DMS153 treated with DMSO at 0.1 percent for 48 hours (cell line): ENCODE measurements at regions not wholly inside any gene's neighbourhood (a gene's known extent, or its start where the extent isn't known, plus 50 kb on each side); places are given as distances from the start of the nearest gene placed in this dataset.
"Not testable (repeated sequence)": the region's sequence is repeated elsewhere in the genome, so short reads cannot be mapped to it uniquely, and the experiment has no call there.

Experiments used
- DNase-seq: peaks from one replicate; lab custom pipeline; 2025; ENCODE audit not compliant: unreplicated experiment; lab: John Stamatoyannopoulos, UW

DNA sequence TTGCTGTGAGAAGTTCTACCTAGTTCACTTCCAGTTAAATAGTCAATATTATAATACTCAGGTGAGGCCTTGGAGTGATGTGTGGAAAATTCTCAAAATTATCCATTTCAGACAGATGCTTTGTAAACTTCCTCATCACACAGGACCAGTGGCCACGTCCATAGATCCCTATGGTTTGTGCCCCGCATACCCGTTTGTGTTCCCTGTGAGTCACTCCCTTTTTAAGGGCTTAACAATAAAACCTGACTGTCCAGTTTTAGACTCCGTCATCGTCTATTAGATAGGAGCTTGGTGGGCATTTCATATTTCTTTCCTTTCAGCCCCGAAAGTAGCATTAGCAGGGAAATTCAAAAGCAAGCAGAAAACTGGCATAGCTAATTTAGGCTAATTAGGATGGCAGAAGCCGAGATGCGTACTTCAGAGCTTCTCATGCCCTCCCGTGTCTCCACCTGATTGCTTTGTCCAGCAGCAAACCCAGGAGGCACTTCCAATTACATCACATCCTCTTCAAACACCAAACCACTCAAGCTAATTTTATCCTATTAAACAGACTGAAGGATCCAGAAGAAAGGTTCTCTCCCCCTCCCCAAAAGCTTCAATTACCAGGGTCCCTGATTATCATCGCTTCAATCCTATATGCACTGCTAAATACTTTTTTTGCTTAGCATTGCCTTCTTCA, 186.6 kb upstream of the OTX2 start:
- peak; percentile 58 for DNase-seq

DNA sequence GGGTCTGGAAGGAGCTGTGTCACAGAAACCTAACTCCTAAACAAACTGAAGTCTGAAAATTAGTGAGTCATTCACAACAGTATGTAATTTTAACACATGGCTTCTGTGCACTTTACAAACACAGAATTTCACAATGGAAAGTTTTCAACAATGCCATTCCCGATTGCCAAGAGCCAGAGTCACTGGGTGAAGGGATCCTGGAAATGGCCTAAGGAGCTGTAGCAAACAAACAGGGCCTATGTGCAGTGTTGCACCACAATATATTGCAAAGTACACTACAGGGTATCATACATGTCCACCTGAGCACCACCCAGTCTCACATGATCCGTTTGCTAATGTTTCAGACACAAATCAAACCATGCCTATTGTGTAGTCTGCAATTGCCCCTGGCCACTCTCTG, 184.7 kb upstream of the OTX2 start:
- DNase-seq, result no peak

DNA sequence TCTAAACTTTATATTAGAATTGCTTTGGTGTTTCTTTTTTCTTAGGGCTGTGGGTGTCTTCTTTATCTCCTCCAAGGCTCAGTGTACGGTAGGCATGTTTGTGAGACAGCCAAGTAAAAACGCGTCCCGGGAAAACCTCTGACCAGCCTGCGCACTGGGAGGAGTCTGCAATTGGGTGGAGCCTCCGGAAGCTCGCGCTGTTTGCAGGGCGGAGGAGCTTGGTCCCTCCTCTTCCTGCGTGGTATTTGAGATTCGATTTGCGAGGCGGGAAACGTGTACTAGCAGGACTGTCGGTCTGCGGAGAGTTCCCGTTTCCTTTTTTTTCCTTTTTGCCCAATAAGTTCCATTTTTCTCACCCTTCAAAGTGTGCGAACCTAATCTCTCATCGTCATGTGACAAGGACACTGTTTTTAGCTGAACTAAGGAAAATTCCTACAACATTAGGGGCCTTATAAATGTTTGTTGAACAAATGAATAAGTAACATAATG, 182.1 kb upstream of the OTX2 start:
- no peak for DNase-seq

DNA sequence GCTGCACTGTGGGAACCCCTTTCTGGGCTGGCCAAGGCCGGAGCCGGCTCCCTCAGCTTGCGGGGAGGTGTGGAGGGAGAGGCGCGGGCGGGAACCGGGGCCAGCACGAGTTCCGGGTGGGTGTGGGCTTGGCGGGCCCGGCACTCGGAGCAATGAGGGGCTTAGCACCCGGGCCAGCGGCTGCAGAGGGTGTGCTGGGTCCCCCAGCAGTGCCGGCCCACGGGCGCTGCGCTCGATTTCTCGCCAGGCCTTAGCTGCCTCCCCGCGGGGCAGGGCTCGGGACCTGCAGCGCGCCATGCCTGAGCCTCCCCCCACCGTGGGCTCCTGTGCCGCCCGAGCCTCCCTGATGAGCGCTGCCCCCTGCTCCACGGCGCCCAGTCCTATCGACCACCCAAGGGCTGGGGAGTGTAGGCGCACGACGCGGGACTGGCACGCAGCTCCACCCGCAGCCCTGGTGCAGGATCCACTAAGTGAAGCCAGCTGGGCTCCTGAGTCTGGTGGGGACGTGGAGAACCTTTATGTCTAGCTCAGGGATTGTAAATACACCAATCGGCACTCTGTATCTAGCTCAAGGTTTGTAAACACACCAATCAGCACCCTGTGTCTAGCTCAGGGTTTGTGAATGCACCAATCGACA, 180.8 kb upstream of the OTX2 start:
- DNase-seq, result not testable (repeated sequence)

DNA sequence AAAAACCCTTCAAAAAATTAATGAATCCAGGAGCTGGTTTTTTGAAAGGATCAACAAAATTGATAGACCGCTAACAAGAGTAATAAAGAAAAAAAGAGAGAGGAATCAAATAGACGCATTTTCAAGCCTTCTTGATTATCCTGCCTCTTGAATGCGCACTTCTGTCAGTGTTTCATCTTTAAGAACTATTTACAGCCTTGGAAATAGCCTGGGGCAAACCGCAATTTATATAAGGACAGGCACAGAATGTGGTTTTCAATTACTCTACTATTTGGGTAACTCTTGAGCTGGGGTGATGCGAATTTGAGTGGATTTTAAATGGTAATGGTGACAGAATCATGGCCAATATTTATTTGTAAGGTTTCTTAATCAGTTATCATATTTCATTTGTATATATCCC, 179.1 kb upstream of the OTX2 start:
- DNase-seq, result no peak

DNA sequence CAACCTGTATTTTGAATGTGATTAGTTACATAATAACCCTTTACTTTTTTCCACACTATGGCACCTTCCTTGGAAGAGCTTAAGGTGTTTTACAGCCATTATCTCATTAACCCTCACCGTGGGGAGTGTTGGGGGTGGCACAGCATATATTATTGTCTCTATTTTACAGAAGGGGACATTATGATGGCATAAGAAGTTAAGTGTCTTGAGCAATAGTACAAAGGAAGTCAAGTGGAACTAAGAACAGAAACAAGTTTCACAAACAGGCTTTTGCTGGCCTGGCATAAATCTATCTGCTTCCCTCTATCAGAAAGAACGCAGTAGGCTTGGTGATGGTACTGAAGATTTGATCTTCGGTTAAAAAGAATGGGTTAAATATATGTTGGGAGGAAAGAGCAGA, 169.7 kb upstream of the OTX2 start:
- DNase-seq, result no peak

DNA sequence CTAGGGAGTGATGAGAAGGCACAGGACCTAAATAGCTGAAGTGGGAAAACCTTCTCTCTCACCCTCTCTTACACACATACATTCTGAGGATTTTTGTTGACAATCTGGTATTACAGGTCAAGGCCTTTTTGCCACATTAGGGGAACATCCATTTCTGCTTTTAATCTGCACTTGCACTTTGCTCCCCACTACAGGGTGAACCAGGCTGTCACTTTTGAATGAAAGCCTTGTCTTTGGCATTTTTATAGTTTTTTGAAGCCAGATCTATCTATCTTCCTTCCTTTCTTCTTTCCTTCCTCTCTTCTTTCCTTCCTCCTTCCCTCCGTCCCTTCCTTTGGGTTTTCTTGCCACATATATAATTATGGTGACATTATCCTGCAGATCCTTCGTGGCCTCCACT, 165.9 kb upstream of the OTX2 start:
- DNase-seq, result no peak

DNA sequence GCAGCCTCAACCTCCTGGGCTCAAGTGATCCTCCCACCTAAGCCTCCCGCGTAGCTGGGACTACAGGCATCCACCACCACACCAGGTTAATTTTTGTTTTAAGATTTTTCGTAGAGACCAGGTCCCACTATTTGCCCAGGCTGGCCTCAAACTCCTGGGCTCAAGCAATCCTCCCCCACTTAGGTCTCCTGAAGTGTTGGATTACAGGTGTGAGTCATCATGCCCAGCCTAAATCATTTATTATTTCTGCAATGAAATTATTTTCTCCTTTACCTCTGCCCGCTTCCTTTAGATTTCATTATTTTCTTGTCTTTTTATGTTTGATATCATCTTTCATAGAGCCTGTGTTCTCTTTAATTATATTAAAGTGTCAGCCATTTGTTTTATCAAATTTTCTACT, 165.2 kb upstream of the OTX2 start:
- no peak for DNase-seq

DNA sequence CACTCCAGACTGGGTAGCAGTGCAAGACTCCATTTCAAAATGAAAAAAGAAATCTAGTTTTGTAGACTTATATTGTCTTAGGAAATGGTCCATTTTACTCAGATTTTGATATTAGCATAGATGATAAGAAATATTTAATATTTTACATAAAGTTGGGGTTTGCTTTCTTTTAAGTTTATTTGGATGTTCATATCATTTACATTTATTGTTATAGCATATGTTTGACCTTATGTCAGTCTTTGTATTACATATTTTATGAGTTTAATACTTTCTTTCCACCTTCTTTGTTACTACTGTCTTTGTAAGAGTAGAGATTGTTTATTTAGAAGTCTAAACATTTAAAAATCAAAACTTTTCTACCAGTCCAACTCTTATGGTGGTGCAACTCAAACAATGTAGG, 162.7 kb upstream of the OTX2 start:
- DNase-seq, result no peak

DNA sequence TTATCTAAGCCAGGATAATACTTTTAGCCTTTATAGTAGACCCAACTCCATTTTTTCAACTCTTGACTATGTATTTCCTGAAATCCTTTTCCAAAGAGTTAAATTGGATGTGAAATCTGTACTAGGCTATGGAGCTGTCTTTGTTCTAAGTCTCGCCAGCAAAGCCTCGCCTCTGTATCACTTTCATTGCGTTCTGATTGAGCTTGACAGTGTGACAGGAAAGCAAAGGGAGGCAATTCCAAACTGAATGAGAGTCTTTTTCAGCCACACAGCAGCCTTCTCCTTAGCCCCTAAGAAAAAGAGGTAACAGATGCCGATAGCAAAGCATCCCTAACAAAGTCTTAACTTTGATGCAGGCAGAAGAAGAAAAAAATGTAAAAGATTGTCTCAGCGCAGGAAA, 154.6 kb upstream of the OTX2 start:
- no peak for DNase-seq

DNA sequence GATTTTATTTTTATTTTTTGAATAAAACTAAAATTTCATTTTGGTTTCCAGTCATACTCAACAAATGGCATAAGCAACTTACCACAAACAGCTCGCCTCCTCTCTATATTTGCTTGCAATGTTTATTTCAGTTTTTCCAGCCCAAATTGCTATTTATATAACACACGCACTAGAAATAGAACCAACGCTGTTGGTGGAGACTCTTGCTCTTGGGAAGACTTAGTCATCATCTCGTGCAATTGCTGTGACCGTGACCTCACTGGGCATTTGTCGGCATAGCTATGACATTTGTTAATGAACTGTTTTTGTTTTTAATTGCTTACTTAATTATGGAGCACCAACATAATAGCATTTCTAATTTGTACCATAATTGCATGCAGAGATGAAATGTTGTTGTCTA, 153.1 kb upstream of the OTX2 start:
- no peak for DNase-seq

DNA sequence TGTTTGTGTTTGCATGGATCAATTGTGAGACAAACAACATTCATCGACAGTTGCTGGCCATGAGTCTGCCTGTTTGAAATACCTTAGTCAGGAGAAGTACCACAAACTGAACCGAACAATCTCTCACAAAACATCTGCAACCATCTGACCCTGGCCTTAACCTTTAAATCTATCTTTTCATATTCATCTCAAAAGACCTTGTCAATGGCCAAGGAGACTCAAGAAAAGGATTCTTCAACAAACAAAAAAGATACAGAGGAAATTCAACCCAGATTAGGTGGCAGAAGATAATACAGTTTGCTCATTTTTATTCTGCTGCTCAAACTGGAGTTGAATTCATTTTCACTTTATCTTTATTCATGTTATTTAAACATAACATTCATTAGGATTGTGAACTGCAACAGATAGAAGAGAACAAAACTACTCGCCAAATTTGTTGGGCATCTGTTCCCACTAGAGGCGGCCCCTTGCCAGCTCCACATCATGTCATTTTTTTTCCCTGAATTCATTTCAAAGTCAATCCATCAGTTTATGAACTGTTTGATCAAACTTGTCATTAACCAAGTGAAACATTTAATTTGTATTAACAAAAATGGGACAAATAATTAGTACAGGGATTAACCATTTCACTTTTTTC, 152.3 kb upstream of the OTX2 start:
- DNase-seq, result no peak

DNA sequence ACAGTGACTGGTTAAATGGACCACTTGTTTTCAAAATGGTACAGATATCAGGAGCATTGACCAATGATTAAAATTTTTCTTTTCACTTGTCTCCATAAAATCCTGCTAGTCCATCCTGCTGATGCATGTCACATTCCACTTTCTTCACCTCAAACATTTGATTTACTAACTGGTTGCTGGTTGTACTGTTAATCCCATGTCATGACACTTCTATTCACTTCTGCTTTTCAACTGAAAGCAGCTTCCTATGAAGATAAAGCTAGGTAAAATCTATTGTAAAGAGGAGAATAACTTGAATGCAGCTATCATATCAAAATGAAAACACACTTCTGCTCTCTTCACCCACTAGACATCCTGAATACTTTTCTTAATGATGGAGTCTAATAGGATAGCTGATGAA, 149.6 kb upstream of the OTX2 start:
- no peak for DNase-seq

DNA sequence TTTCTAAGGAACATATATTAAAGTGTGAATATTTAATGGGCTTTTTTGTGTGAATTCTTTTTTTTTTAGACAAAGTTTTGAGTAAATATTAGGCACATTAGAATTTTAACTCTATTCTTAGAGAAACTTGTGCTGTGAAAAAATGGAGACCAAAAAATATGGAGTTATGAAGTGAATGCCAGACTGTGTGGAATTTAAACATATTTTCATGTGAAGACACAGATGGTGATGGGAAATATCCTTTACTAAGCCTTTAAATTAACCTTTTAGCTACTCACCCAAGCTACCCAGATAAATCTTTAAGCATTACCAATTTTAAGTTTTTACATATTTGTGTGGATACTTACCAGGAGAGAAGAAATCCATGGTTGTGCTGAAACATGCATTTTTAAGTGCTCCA, 148.8 kb upstream of the OTX2 start:
- DNase-seq, result no peak

DNA sequence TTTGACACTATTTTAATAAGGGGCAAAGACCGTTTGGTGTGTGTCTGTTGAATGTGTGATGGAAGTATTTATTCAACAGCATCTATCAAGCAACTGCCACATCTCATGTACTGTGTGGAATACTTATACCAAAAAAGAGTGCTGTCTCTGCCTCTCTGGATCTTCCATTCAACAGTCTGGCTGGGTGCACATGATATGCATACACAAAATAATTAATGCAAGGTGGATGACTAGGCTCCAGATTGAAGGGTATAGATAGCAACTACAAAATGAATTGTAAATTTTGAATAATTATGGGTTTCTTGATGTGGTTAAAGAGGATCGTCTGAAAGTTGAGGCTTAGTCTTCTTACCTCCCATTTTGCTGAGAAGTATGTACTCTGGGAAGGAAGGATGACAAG, 145.9 kb upstream of the OTX2 start:
- no peak for DNase-seq

DNA sequence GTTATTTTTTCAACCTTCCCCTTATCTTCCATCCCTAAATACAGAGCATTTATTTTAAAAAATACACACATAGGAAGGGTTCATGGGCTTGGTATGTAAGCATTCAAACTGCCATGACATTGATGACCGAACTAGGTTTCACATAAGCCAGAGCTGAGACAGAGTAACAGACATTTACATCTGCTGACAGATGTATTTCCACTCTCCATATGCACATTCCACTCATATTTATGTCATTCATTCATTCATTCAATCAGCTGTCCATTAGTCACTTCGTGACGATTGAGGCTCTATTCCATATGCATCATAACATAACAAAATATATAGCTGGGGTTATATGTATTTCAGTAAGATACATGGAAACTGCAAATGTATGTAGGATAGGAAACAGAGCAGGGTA, 145.5 kb upstream of the OTX2 start:
- no peak for DNase-seq

DNA sequence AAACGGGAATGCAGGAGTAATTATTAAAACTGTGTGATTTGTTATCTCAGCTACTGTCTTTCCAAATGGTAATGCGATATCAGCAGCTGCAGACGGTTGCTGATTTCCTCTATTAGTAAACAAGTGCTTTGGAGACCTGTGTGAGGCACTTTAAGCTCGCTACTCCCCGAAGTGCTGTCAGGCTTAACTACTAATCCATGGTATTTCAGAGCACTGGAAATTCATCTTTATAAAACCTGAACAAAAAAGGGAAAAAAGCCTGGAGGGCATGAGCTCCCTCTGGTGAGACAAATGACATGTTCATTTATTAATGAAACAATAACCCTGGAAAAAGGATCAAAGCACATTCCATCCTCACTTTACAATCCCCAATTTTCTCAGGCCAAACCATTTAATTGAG, 143.6 kb upstream of the OTX2 start:
- no peak for DNase-seq

DNA sequence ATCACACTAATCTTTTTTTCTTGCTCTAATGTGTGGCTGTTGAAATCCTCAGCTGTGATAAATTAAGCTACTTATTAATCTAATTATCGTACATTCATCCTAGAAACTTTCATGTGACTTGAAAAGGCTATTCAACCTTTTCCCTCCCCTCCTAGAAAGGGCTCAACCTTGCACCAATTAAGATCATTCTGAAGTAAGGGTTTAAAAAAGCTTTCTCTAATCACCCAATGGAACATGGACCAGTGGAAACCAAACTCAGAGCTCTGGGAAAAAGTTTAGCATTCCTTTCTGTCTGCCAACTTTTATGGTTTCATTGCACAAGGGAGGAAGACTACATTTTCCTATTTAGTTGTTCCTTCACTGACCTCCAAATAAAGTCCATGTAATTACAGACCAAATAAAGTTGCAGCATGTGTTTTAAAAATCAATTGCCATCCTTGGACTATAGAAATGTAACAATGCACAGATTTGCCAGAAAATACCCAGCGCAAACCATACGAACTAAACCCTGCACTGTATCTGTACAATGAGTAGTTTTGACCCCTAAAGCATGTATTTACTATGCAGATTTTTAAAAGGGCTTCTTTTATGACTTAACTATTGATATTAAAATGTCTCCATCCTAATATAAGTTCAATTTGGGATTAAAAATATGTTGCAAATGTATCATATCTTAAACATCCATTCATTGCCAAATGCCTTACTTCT, 142.6 kb upstream of the OTX2 start:
- DNase-seq, result no peak

DNA sequence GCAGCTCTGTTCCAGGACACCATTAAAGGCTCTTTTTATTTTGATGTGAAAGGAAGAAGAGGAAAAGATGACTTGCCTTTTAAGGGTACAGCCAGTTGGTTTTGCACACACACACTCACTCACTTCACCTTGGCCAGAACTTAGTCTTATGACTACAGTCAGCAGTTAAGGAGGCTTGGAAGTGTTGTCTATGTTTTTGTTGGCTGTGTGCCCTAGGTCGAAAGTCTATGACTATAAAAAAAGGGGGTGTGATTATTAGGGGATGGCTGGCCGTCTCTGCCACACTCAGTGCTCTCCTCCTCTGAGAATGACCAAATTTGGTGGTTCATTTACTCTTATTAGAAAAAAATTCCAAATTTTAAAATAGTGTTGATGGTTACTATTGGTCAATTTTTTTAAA, 139.5 kb upstream of the OTX2 start:
- DNase-seq, result no peak

DNA sequence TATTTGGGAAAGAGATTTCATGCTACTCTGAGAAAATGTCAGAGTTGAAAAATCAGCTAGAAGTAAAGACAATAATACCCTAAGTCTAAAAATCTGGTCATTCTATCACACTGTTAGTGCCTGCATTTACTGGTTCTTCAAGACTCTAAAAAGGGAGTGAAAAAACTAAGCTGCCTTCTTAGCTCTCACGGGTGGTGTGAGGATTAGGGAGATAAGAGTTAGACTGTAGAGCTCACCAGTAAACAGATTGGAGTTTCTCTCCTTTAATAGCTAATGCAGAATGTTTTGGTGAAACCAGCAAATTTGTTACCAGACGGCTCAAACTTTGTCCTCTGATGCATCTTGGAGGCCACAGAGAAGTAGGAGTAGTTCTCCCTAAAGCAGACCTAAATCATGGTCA, 135.0 kb upstream of the OTX2 start:
- no peak for DNase-seq

DNA sequence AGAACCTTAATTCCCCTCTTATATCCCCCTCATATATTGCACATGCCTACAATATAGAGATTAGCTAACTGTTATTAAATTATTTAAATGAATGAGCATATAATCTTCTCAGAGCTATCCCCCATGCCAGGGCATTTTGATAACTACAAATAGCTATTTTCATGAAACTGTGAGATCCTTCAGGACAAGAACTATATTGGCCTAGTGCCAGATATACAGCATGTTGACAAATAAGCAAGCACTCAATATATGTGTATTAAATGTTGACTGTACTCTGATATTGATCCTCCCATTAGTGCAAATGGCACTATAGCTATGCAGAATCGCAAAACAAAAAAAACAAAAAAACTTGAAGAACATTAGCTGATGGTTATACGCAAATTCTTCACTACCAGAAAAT, 134.1 kb upstream of the OTX2 start:
- DNase-seq, result no peak

DNA sequence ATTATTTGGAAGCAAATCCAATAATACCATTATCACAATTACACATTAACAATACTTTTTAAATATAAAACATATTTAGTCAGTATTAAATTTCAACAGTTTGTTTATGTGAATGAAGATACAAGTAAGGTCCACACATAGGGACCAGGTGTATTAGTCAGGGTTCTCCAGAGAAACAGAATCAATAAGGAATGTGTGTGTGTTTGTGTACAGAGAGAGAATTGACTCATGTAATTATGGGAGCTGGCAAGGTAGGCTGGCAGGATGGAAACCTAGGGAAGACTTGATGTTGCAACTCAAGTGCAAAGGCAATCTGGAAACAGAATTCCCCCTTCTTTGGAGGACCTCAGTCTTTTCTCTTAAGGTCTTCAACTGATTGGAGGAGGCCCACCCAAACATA, 123.2 kb upstream of the OTX2 start:
- no peak for DNase-seq
